Adrenal gland (tissue), 9 donors: ENCODE measurements at regions not wholly inside any gene's neighbourhood (a gene's known extent, or its start where the extent isn't known, plus 50 kb on each side); places are given as distances from the start of the nearest gene placed in this dataset.

Experiments used
- DNase-seq, 7 donors: peaks; one replicate each; pipeline ENCODE4 v3.0.0-alpha.2; 2019 to 2020
- H3K27ac ChIP-seq, 5 donors: fragments of 200-600 bp; sonication (generic) in 4 of 5; 1 replicate in 3 of 5; 2 replicates in 2 of 5; pipeline versions ENCODE4 v1.5.1 to v1.8.0; 2016 to 2020; ENCODE audit warnings: mild to moderate bottlenecking in 1 of 5
- H3K27me3 ChIP-seq: fragments of 200-600 bp; 2 replicates; pipeline ENCODE4 v1.8.0; 2021
- H3K36me3 ChIP-seq, 2 donors: fragments of 200-600 bp; replicated peaks in 1 of 2; 1 replicate in 1 of 2; 2 replicates in 1 of 2; pipeline versions ENCODE4 v1.5.1 to v1.8.0; 2018 to 2022
- H3K4me1 ChIP-seq, 2 donors: fragments of 200-600 bp; replicated peaks in 1 of 2; 1 replicate in 1 of 2; 2 replicates in 1 of 2; pipeline versions ENCODE4 v1.5.1 to v1.8.0; 2018 to 2021
- H3K4me3 ChIP-seq, 4 donors: fragments of 200-600 bp; sonication (generic) in 3 of 4; one replicate each; pipeline ENCODE4 v1.5.1; 2016 to 2018
- H3K9me3 ChIP-seq, 3 donors: fragments of 200-600 bp; sonication (generic) in 1 of 3; replicated peaks in 1 of 3; 1 replicate in 2 of 3; 2 replicates in 1 of 3; pipeline versions ENCODE4 v1.5.1 to v1.8.0; 2016 to 2021
- POLR2A ChIP-seq, 2 donors: fragments of 450-650 bp; IDR thresholded peaks; one replicate each; pipeline ENCODE4 v1.6.1; 2017; ENCODE audit warnings: antibody characterized with exemption in 2 of 2, mild to moderate bottlenecking in 2 of 2, moderate library complexity in 1 of 2
- WGBS, 4 donors: extraction: QIAGEN DNeasy Blood & Tissue Kit in 2 of 4; methylation state at CpG; one replicate each; pipeline versions ENCODE4 v1.1.5 to v1.1.7; 2013 to 2017; 5-methylcytosine and 5-hydroxymethylcytosine counted together
- intact Hi-C, 2 donors: fragments of 100-400 bp; cut with DNase I; formaldehyde crosslinking; loops; one replicate each; pipeline versions ENCODE4 v1.14.1 to v1.15.0; 2022 to 2023
- TF ChIP-seq, protein P1 (sequence below), 6 experiments: fragments of 450-650 bp in 4 of 6; fragments of 200-600 bp in 2 of 6; sonication (generic) in 1 of 6; IDR thresholded peaks; 1 replicate in 5 of 6; 2 replicates in 1 of 6; pipeline versions ENCODE4 v1.5.1 to v1.8.0; 2016 to 2021; ENCODE audit warnings: antibody characterized with exemption in 6 of 6, mild to moderate bottlenecking in 2 of 6, moderate library complexity in 1 of 6
- donor health status: healthy with polysubstance abuse.
- donor health status: Bipolar disorder and iron deficiency.
- donor health status: DM: yes; HTN: yes; CAD: no.
- donor health status: DM: no; HTN: no; CAD: no.
- donor health status: DM: no; HTN: no; CAD: no.

DNA sequence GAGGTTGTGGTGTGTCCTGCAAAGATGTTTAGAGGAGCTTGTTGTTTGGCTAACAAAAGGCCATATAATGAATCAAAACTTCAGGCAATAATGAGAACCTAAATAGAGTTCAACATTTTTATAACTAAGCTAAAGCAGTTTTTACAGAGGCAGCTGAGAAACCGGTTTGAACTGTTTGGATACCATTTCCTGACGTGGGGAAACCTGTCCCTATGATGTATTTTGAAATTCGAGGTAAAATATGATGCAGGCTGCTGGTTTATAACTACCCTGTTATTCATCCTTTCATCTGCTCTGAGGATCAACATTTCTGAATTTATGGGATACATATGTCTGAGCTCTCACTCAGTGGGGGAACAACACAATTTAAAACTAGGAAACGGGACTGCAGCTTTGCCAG, 289.5 kb upstream of the IRX2 start:
- no peaks in the 10 kb centered on the region for H3K9me3 ChIP-seq
- H3K36me3 ChIP-seq, result no peaks in the 10 kb centered on the region
- no peak overlapping the region for H3K27ac ChIP-seq
- WGBS, 4 donors, result 49 to 51% (median 50%) methylated on average over 4 of the region's 4 CpGs
- no peaks in the 10 kb centered on the region for H3K27me3 ChIP-seq
- DNase-seq, result no peak
- intact Hi-C loops, result no loop called here
- H3K4me1 ChIP-seq, result no peaks in the 10 kb centered on the region
- no peak overlapping the region for H3K4me3 ChIP-seq
- TF ChIP-seq POLR2A (IDR thresholded peaks at IDR 0.05), result no peak
- TF ChIP-seq, protein P1, sequence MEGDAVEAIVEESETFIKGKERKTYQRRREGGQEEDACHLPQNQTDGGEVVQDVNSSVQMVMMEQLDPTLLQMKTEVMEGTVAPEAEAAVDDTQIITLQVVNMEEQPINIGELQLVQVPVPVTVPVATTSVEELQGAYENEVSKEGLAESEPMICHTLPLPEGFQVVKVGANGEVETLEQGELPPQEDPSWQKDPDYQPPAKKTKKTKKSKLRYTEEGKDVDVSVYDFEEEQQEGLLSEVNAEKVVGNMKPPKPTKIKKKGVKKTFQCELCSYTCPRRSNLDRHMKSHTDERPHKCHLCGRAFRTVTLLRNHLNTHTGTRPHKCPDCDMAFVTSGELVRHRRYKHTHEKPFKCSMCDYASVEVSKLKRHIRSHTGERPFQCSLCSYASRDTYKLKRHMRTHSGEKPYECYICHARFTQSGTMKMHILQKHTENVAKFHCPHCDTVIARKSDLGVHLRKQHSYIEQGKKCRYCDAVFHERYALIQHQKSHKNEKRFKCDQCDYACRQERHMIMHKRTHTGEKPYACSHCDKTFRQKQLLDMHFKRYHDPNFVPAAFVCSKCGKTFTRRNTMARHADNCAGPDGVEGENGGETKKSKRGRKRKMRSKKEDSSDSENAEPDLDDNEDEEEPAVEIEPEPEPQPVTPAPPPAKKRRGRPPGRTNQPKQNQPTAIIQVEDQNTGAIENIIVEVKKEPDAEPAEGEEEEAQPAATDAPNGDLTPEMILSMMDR (IDR thresholded peaks at IDR 0.05), result no peak

DNA sequence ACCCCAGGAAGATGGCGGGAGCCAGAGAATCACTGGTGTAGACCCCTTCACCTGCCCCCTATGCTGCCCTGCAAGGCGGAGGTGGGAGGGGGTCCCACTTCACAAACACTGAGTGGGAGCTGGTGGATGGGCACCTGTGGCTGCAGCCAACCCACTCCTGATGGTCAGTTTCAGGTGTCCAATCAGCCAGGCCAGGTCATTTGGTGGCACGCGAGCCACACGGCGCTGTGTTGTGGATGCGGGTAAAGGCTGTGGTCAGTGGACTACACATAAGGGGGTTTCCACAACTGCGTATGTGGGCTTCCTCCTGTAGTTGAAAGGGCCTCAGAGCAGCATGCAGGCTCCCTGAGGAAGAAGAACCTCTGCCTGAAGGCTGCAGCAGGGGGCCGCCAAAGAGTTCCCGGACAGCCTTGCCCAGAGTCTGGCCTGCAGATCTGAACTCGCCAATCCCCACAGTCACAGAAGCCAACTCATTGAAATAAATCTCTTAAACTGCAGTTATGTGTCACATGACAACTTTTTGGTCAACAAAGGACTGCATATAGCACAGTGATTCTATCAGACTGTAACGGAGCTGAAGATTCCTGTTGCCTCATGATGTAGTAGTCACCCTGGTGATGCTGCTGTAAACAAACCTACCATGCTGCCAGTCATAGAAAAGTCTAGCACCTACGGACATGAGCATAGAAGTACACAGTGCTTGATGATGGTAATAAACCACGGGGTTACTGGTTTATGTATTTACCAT, 284.7 kb upstream of the IRX2 start:
- no peaks in the 10 kb centered on the region for H3K4me1 ChIP-seq
- peak in 1 of 7 donors; percentile 17 for DNase-seq
- no peak overlapping the region for H3K27ac ChIP-seq
- H3K36me3 ChIP-seq, result no peaks in the 10 kb centered on the region
- H3K9me3 ChIP-seq, result no peaks in the 10 kb centered on the region
- WGBS, 4 donors, result 58 to 80% (median 76%) methylated on average over 7 to 14 of the region's 14 CpGs
- intact Hi-C loops, result no loop called here
- H3K27me3 ChIP-seq, result no peaks in the 10 kb centered on the region
- no peak overlapping the region for H3K4me3 ChIP-seq
- TF ChIP-seq, protein P1 (IDR thresholded peaks at IDR 0.05), result no peak
- TF ChIP-seq POLR2A (IDR thresholded peaks at IDR 0.05), result no peak

DNA sequence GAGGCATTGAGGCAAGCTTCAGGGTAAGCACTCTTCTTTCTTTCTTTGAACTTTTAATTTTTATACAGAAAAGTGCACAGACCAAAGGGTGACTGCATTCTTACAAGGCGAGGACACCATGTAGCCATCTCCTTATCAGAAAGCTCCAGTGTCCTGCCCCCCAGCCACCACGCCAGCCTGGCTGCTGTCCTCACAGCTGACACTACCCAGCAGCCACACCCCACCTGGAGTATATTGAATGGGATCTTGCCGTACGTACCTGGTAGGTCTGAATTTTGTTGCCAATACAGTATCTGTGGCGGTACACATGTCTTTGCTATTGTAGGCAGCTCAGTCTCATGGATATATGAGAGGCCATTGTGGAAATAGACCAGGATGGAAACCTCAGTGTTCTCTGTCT, 284.0 kb upstream of the IRX2 start:
- Histone ChIP-seq H3K4me3 (no peak overlapping the region), H3K36me3 (no peaks in the 10 kb centered on the region), H3K4me1 (no peaks in the 10 kb centered on the region), H3K27ac (no peak overlapping the region), H3K27me3 (no peaks in the 10 kb centered on the region), H3K9me3 (no peaks in the 10 kb centered on the region)
- WGBS, 4 donors, result 80 to 91% (median 85%) methylated on average over 5 of the region's 5 CpGs
- peak in 1 of 7 donors; percentile 17 for DNase-seq
- intact Hi-C loops, result no loop called here
- TF ChIP-seq, protein P1 (IDR thresholded peaks at IDR 0.05), result no peak
- TF ChIP-seq POLR2A (IDR thresholded peaks at IDR 0.05), result no peak

DNA sequence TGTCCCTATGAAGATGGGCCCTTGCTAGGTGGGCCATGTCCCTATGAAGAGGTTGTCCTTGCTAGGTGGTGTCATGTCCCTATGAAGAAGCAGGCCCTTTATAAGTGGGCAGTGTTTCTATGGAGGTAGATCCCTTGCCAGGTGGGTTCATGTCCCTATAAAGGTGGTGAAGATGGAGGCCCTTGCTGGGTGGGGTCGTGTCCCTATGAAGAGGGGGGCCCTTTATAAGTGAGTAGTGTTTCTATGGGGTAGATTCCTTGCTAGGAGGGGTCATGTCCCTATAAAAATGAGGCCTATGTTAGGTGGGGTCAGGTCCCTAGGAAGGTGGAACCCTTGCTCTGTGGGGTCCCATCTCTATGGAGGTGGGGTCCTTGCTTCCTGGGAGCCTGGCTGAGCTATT, 283.4 kb upstream of the IRX2 start:
- H3K36me3 ChIP-seq, result no peaks in the 10 kb centered on the region
- TF ChIP-seq, protein P1 (IDR thresholded peaks at IDR 0.05), result no peak
- TF ChIP-seq POLR2A (IDR thresholded peaks at IDR 0.05), result no peak
- H3K27me3 ChIP-seq, result no peaks in the 10 kb centered on the region
- intact Hi-C loops, result no loop called here
- no peaks in the 10 kb centered on the region for H3K9me3 ChIP-seq
- DNase-seq, result no peak
- no peak overlapping the region for H3K4me3 ChIP-seq
- 33 to 86% (median 67%) methylated on average over 1 of the region's 1 CpG for WGBS, 4 donors
- no peak overlapping the region for H3K27ac ChIP-seq
- H3K4me1 ChIP-seq, result no peaks in the 10 kb centered on the region
